A673 (cell line): ENCODE measurements at regions not wholly inside any gene's neighbourhood (a gene's known extent, or its start where the extent isn't known, plus 50 kb on each side); places are given as distances from the start of the nearest gene placed in this dataset.

Experiments
- BruUV-seq: library from RNA; stranded (reverse); fragments of 400-500 nt; replicated peaks from 2 replicates; lab custom pipeline; 2021; lab: Mats Ljungman, UMichigan
- CTCF ChIA-PET: fragments of 300-600 bp; sonication (Branson Sonifier 250); formaldehyde crosslinking; loops from one replicate; lab custom pipeline; 2022; ENCODE audit warnings: antibody characterized with exemption; lab: Charles Lee
- POLR2A ChIA-PET: fragments of 300-600 bp; sonication (Branson Sonifier 250); formaldehyde crosslinking; loops from one replicate; lab custom pipeline; 2022; ENCODE audit warnings: antibody characterized with exemption; ENCODE audit not compliant: low non-redundant PET; lab: Charles Lee
- DNase-seq: peaks from one replicate; pipeline ENCODE4 v3.0.0-alpha.2; 2015; ENCODE audit warnings: low spot score
- H3K27ac ChIP-seq: fragments of 200-600 bp; sonication (generic); 2 replicates; pipeline ENCODE4 v1.5.1; 2016; ENCODE audit warnings: mixed run types, low read depth, mild to moderate bottlenecking, mixed read lengths, antibody characterized with exemption, low read length; ENCODE audit not compliant: poor library complexity, severe bottlenecking
- H3K27me3 ChIP-seq: fragments of 200-600 bp; sonication (generic); replicated peaks from 2 replicates; pipeline ENCODE4 v1.6.1; 2017; ENCODE audit warnings: mixed run types, low read depth, mild to moderate bottlenecking, mixed read lengths, antibody characterized with exemption, low read length; ENCODE audit not compliant: insufficient read depth, poor library complexity
- H3K36me3 ChIP-seq: fragments of 200-600 bp; sonication (generic); 2 replicates; pipeline ENCODE4 v1.6.1; 2016; ENCODE audit warnings: mixed run types, mild to moderate bottlenecking, mixed read lengths, antibody characterized with exemption, low read length; ENCODE audit not compliant: insufficient read depth, poor library complexity, severe bottlenecking
- H3K4me1 ChIP-seq: fragments of 200-600 bp; sonication (generic); 2 replicates; pipeline ENCODE4 v1.6.1; 2017; ENCODE audit warnings: mixed run types, mild to moderate bottlenecking, mixed read lengths, antibody characterized with exemption, low read length; ENCODE audit not compliant: insufficient read depth, poor library complexity, severe bottlenecking
- H3K4me3 ChIP-seq: fragments of 200-600 bp; sonication (generic); 2 replicates; pipeline ENCODE4 v1.5.1; 2016; ENCODE audit warnings: low read depth, mixed run types, mild to moderate bottlenecking, mixed read lengths, low read length; ENCODE audit not compliant: poor library complexity, severe bottlenecking
- H3K9me3 ChIP-seq: fragments of 200-600 bp; sonication (generic); 2 replicates; pipeline ENCODE4 v1.6.1; 2016; ENCODE audit warnings: mixed run types, low read depth, mild to moderate bottlenecking, mixed read lengths, antibody characterized with exemption, low read length; ENCODE audit not compliant: poor library complexity, severe bottlenecking
- CTCF ChIP-seq: fragments of 300-800, 200-600 bp; sonication (generic); conservative IDR thresholded peaks from 2 replicates; pipeline ENCODE4 v1.5.1; 2017; ENCODE audit warnings: low read depth, mild to moderate bottlenecking, antibody characterized with exemption, low read length, moderate library complexity, mixed read lengths
- EZH2 ChIP-seq: fragments of 200-600 bp; sonication (generic); IDR thresholded peaks from 2 replicates; pipeline ENCODE4 v1.6.1; 2017; ENCODE audit warnings: borderline replicate concordance, low read depth, mild to moderate bottlenecking, mixed read lengths, antibody characterized with exemption, low read length; ENCODE audit not compliant: poor library complexity, severe bottlenecking
- intact Hi-C: fragments of 100-400 bp; cut with micrococcal nuclease; formaldehyde crosslinking; loops from one replicate; pipeline ENCODE4 v1.10.0; 2022; ENCODE audit not compliant: unreplicated experiment

GRCh38 chr6:108736832-108737231 is 111.4 kb upstream of the ARMC2 start:
- Histone ChIP-seq H3K4me3 (no peak overlapping the region), H3K36me3 (no peaks in the 10 kb centered on the region), H3K27ac (no peak overlapping the region), H3K9me3 (no peaks in the 10 kb centered on the region), H3K4me1 (peaks cover 16% of the 10 kb centered on the region), H3K27me3 (no peaks in the 10 kb centered on the region)
- no peak for TF ChIP-seq EZH2
- TF ChIP-seq CTCF, result no peak
- intact Hi-C loops, result no loop called here
- DNase-seq, result peak; percentile 85
- BruUV-seq, result no TSS peak
- ChIA-PET POLR2A (no interaction called here), CTCF (no interaction called here)

GRCh38 chr6:108737594-108738546 is 110.4 kb upstream of the ARMC2 start:
- no peaks in the 10 kb centered on the region for H3K27me3 ChIP-seq
- no peaks in the 10 kb centered on the region for H3K9me3 ChIP-seq
- H3K4me1 ChIP-seq, result peaks cover 16% of the 10 kb centered on the region
- POLR2A ChIA-PET, result no interaction called here
- DNase-seq, result peak; percentile 78
- intact Hi-C loops, result no loop called here
- no peaks in the 10 kb centered on the region for H3K36me3 ChIP-seq
- H3K27ac ChIP-seq, result no peak overlapping the region
- CTCF ChIA-PET, result no interaction called here
- no peak overlapping the region for H3K4me3 ChIP-seq
- no TSS peak for BruUV-seq
- no peak for TF ChIP-seq EZH2
- no peak for TF ChIP-seq CTCF

GRCh38 chr6:108738684-108739416 is 109.4 kb upstream of the ARMC2 start:
- H3K4me3 ChIP-seq, result no peak overlapping the region
- no peaks in the 10 kb centered on the region for H3K27me3 ChIP-seq
- H3K4me1 ChIP-seq, result peaks cover 16% of the 10 kb centered on the region
- no TSS peak for BruUV-seq
- ChIA-PET POLR2A (no interaction called here), CTCF (no interaction called here)
- no peaks in the 10 kb centered on the region for H3K9me3 ChIP-seq
- no peaks in the 10 kb centered on the region for H3K36me3 ChIP-seq
- no peak overlapping the region for H3K27ac ChIP-seq
- TF ChIP-seq CTCF, result no peak
- TF ChIP-seq EZH2, result no peak
- intact Hi-C loops, result no loop called here
- no peak for DNase-seq
